IMR-90 (cell line): ENCODE measurements at regions not wholly inside any gene's neighbourhood (a gene's known extent, or its start where the extent isn't known, plus 50 kb on each side); places are given as distances from the start of the nearest gene placed in this dataset.

Source experiments
- ATAC-seq: fragments of 200-7000 bp; cut with Tn5 transposase; 2 replicates; pipeline ENCODE4 v1.9.1; 2020; ENCODE audit warnings: low read depth, mild to moderate bottlenecking, moderate library complexity
- BruUV-seq: library from RNA; stranded (reverse); fragments of 400-500 nt; replicated peaks from 2 replicates; lab custom pipeline; 2021; lab: Mats Ljungman, UMichigan
- CTCF ChIA-PET: fragments of 300-600 bp; formaldehyde crosslinking; extraction: SDS; loops from one replicate; lab custom pipeline; 2021; ENCODE audit warnings: antibody characterized with exemption; lab: Yijun Ruan, JAX
- POLR2A ChIA-PET: fragments of 300-600 bp; sonication (Branson Sonifier 250); formaldehyde crosslinking; loops from one replicate; lab custom pipeline; 2022; ENCODE audit warnings: antibody characterized with exemption; ENCODE audit not compliant: unreplicated experiment; lab: Charles Lee
- DNase-seq: peaks from one replicate; pipeline ENCODE4 v3.0.0; 2013
- H2AFZ ChIP-seq: replicated peaks from 2 replicates; pipeline ENCODE3; 2013; ENCODE audit warnings: low read length, mild to moderate bottlenecking; ENCODE audit not compliant: poor library complexity
- H2AK5ac ChIP-seq: 2 replicates; pipeline ENCODE4 v1.6.1; 2013; ENCODE audit warnings: low read depth, low read length, inconsistent platforms
- H2AK9ac ChIP-seq: replicated peaks from 2 replicates; pipeline ENCODE3; 2013; ENCODE audit warnings: mild to moderate bottlenecking, low read depth, low read length, moderate library complexity; ENCODE audit not compliant: poor library complexity
- H2BK120ac ChIP-seq: 2 replicates; pipeline ENCODE4 v1.6.1; 2013; ENCODE audit warnings: low read depth, low read length, inconsistent platforms
- H2BK15ac ChIP-seq: 3 replicates; pipeline ENCODE4 v1.6.1; 2013; ENCODE audit warnings: low read depth, low read length, inconsistent platforms
- H2BK20ac ChIP-seq: 2 replicates; pipeline ENCODE4 v1.6.1; 2013; ENCODE audit warnings: low read depth, mild to moderate bottlenecking, inconsistent platforms, low read length, moderate library complexity
- H2BK5ac ChIP-seq: 2 replicates; pipeline ENCODE4 v1.6.1; 2013; ENCODE audit warnings: mild to moderate bottlenecking, low read depth, low read length, inconsistent platforms; ENCODE audit not compliant: poor library complexity, severe bottlenecking
- H3K14ac ChIP-seq: replicated peaks from 2 replicates; pipeline ENCODE4 v1.6.1; 2013; ENCODE audit warnings: low read depth, low read length, inconsistent platforms
- H3K18ac ChIP-seq: 2 replicates; pipeline ENCODE4 v1.6.1; 2013; ENCODE audit warnings: low read depth, low read length, control low read depth
- H3K23ac ChIP-seq: 2 replicates; pipeline ENCODE4 v1.6.1; 2013; ENCODE audit warnings: low read depth, low read length, inconsistent platforms
- H3K27ac ChIP-seq: 2 replicates; pipeline ENCODE4 v1.5.1; 2013; ENCODE audit warnings: mild to moderate bottlenecking, control low read depth, low read length; ENCODE audit not compliant: insufficient read depth
- H3K27me3 ChIP-seq: 2 replicates; pipeline ENCODE4 v1.6.1; 2013; ENCODE audit warnings: low read length; ENCODE audit not compliant: control insufficient read depth, insufficient read depth
- H3K36me3 ChIP-seq: 2 replicates; pipeline ENCODE4 v1.6.1; 2013; ENCODE audit warnings: low read length, mixed read lengths; ENCODE audit not compliant: control insufficient read depth, insufficient read depth
- H3K4ac ChIP-seq: 2 replicates; pipeline ENCODE4 v1.6.1; 2013; ENCODE audit warnings: low read depth, low read length, inconsistent platforms
- H3K4me1 ChIP-seq: 2 replicates; pipeline ENCODE4 v1.6.1; 2013; ENCODE audit warnings: low read length, mixed read lengths; ENCODE audit not compliant: control insufficient read depth, insufficient read depth
- H3K4me2 ChIP-seq: 2 replicates; pipeline ENCODE4 v1.6.1; 2013; ENCODE audit warnings: low read depth, mild to moderate bottlenecking, control low read depth, low read length, moderate library complexity
- H3K4me3 ChIP-seq: 2 replicates; pipeline ENCODE4 v1.5.1; 2013; ENCODE audit warnings: low read depth, mild to moderate bottlenecking, control low read depth, low read length, moderate library complexity; ENCODE audit not compliant: insufficient read depth
- H3K56ac ChIP-seq: 2 replicates; pipeline ENCODE4 v1.6.1; 2013; ENCODE audit warnings: low read length, inconsistent platforms; ENCODE audit not compliant: insufficient read depth; ENCODE audit errors: extremely low read depth
- H3K79me1 ChIP-seq, 2 experiments: 2 replicates each; pipeline ENCODE4 v1.6.1; 2013; ENCODE audit warnings: low read length in 2 of 2, inconsistent platforms in 1 of 2, low read depth in 1 of 2
- H3K9ac ChIP-seq: 2 replicates; pipeline ENCODE4 v1.6.1; 2013; ENCODE audit warnings: low read depth, low read length, control low read depth
- H3K9me1 ChIP-seq: 2 replicates; pipeline ENCODE4 v1.6.1; 2013; ENCODE audit warnings: low read length, inconsistent platforms; ENCODE audit not compliant: insufficient read depth
- H3K9me3 ChIP-seq: 2 replicates; pipeline ENCODE4 v1.6.1; 2013; ENCODE audit warnings: low read length; ENCODE audit not compliant: control insufficient read depth, insufficient read depth
- H4K20me1 ChIP-seq: 2 replicates; pipeline ENCODE4 v1.6.1; 2013; ENCODE audit warnings: low read length, inconsistent platforms; ENCODE audit not compliant: insufficient read depth
- H4K5ac ChIP-seq: 2 replicates; pipeline ENCODE4 v1.6.1; 2013; ENCODE audit warnings: mild to moderate bottlenecking, low read depth, low read length, control low read depth
- H4K8ac ChIP-seq, 2 experiments: 2 replicates each; pipeline ENCODE4 v1.6.1; 2013; ENCODE audit warnings: low read depth in 2 of 2, low read length in 2 of 2, control low read depth in 1 of 2, inconsistent platforms in 1 of 2
- H4K91ac ChIP-seq: 2 replicates; pipeline ENCODE4 v1.6.1; 2013; ENCODE audit warnings: low read depth, low read length, inconsistent platforms; ENCODE audit not compliant: insufficient read depth
- BHLHE40 ChIP-seq: fragments of 150-350 bp; IDR thresholded peaks from 2 replicates; pipeline ENCODE4 v1.6.1; 2016; ENCODE audit warnings: mild to moderate bottlenecking, low read depth, low read length
- CEBPB ChIP-seq: IDR thresholded peaks from 2 replicates; pipeline ENCODE4 v1.6.1; 2012; ENCODE audit warnings: low read depth, low read length, improper control_type of control experiment
- CHD1 ChIP-seq: IDR thresholded peaks from 2 replicates; pipeline ENCODE4 v1.6.1; 2012; ENCODE audit warnings: low read depth, low read length, improper control_type of control experiment
- FOS ChIP-seq: fragments of 150-350 bp; IDR thresholded peaks from 2 replicates; pipeline ENCODE4 v1.6.1; 2016; ENCODE audit warnings: low read depth, low read length
- MAFK ChIP-seq: IDR thresholded peaks from 2 replicates; pipeline ENCODE4 v1.6.1; 2012; ENCODE audit warnings: low read depth, low read length, improper control_type of control experiment
- MAZ ChIP-seq: IDR thresholded peaks from 2 replicates; pipeline ENCODE4 v1.6.1; 2012; ENCODE audit warnings: low read depth, mild to moderate bottlenecking, low read length, improper control_type of control experiment, moderate library complexity, borderline replicate concordance
- MXI1 ChIP-seq: IDR thresholded peaks from 2 replicates; pipeline ENCODE4 v1.6.1; 2012; ENCODE audit warnings: low read depth, mild to moderate bottlenecking, low read length, moderate library complexity, borderline replicate concordance
- NFE2L2 ChIP-seq: fragments of 150-350 bp; IDR thresholded peaks from 2 replicates; pipeline ENCODE4 v1.6.1; 2016; ENCODE audit warnings: low read depth, mild to moderate bottlenecking, low read length
- POLR2A ChIP-seq: IDR thresholded peaks from 2 replicates; pipeline ENCODE4 v1.6.1; 2012; ENCODE audit warnings: mild to moderate bottlenecking, low read depth, low read length
- RAD21 ChIP-seq: IDR thresholded peaks from 2 replicates; pipeline ENCODE4 v1.6.1; 2012; ENCODE audit warnings: low read length, improper control_type of control experiment
- RCOR1 ChIP-seq: IDR thresholded peaks from 2 replicates; pipeline ENCODE4 v1.6.1; 2012; ENCODE audit warnings: mild to moderate bottlenecking, low read length, improper control_type of control experiment; ENCODE audit not compliant: insufficient replicate concordance
- RFX5 ChIP-seq: IDR thresholded peaks from 2 replicates; pipeline ENCODE4 v1.8.0; 2012; ENCODE audit warnings: low read depth, mild to moderate bottlenecking, low read length, moderate library complexity
- SMC3 ChIP-seq: fragments of 150-350 bp; IDR thresholded peaks from 2 replicates; pipeline ENCODE4 v1.6.1; 2016; ENCODE audit warnings: low read depth, mild to moderate bottlenecking, antibody characterized with exemption, low read length, moderate library complexity
- WGBS, 2 experiments: methylation state at CpG; one replicate each; pipeline versions ENCODE4 v1.1.5 to v1.1.7; 2013; ENCODE audit warnings: missing lambda C conversion rate in 2 of 2; ENCODE audit not compliant: insufficient read length in 1 of 2; ENCODE audit errors: extremely low coverage in 2 of 2; 5-methylcytosine and 5-hydroxymethylcytosine counted together
- dilution Hi-C: fragments of 300-500 bp; cut with HindIII; formaldehyde crosslinking; loops from one replicate; pipeline ENCODE4 v1.14.3; 2018; ENCODE audit warnings: low sequenced_read_pairs; ENCODE audit not compliant: unreplicated experiment
- in situ Hi-C: fragments of 300-500 bp; cut with MboI; formaldehyde crosslinking; loops from 3 replicates; pipeline ENCODE4 v1.14.3; 2019; ENCODE audit warnings: low sequenced_read_pairs, inconsistent platforms, mixed read lengths
- intact Hi-C: fragments of 100-400 bp; cut with micrococcal nuclease; formaldehyde crosslinking; loops from 2 replicates; pipeline ENCODE4 v1.10.0; 2022
- TF ChIP-seq, protein P1 (sequence below): fragments of 150-350 bp; IDR thresholded peaks from 2 replicates; pipeline ENCODE4 v1.6.1; 2016; ENCODE audit warnings: low read depth, mild to moderate bottlenecking, low read length, moderate library complexity, borderline replicate concordance
- TF ChIP-seq, protein P2 (sequence below): fragments of 150-350 bp; IDR thresholded peaks from 2 replicates; pipeline ENCODE4 v1.6.1; 2017; ENCODE audit warnings: mild to moderate bottlenecking, antibody characterized with exemption, low read length, low read depth
- TF ChIP-seq, protein P3 (sequence below): conservative IDR thresholded peaks from 2 replicates; pipeline ENCODE4 v1.5.1; 2012; ENCODE audit warnings: mild to moderate bottlenecking, low read depth, low read length, improper control_type of control experiment

DNA sequence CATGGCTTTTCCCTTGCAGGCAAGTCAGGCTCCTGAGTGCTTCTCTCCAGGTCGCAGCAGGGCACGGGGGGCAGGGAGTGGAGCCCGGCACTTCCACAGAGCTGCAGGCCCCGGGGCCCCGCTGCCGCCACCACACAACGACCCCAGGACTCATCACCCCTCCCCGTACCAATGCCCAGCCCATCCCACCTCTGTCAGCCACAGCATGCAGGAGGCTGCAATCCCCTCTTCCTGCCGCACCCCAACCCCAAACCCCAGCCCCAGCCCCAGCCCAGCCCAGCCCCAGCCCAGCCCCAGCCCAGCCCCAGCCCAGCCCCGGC is 288.0 kb downstream of the NDUFA10 start:
- Histone ChIP-seq H3K9me1 (no peaks in the 10 kb centered on the region), H2BK120ac (no peak overlapping the region), H3K14ac (no peak overlapping the region), H3K27me3 (no peaks in the 10 kb centered on the region), H3K9me3 (peaks cover 27% of the 10 kb centered on the region), H4K20me1 (no peaks in the 10 kb centered on the region), H3K79me1 (no peaks in the 10 kb centered on the region), H3K4me3 (no peak overlapping the region), H3K9ac (no peak overlapping the region), H2AK5ac (no peak overlapping the region), H3K4ac (no peak overlapping the region), H2AK9ac (no peak overlapping the region), H3K36me3 (no peaks in the 10 kb centered on the region), H2BK20ac (no peak overlapping the region), H3K27ac (no peak overlapping the region), H4K8ac (no peak overlapping the region), H2AFZ (no peak overlapping the region), H3K18ac (no peak overlapping the region), H4K5ac (no peak overlapping the region), H4K91ac (no peak overlapping the region), H3K23ac (no peak overlapping the region), H3K56ac (no peak overlapping the region), H3K4me2 (no peak overlapping the region), H2BK15ac (no peak overlapping the region), H3K4me1 (no peaks in the 10 kb centered on the region), H2BK5ac (no peak overlapping the region)
- ATAC-seq (no peak), DNase-seq (no peak)
- TF ChIP-seq BHLHE40: no peak
- no peak for TF ChIP-seq SMC3
- TF ChIP-seq MXI1: no peak
- TF ChIP-seq, protein P1, sequence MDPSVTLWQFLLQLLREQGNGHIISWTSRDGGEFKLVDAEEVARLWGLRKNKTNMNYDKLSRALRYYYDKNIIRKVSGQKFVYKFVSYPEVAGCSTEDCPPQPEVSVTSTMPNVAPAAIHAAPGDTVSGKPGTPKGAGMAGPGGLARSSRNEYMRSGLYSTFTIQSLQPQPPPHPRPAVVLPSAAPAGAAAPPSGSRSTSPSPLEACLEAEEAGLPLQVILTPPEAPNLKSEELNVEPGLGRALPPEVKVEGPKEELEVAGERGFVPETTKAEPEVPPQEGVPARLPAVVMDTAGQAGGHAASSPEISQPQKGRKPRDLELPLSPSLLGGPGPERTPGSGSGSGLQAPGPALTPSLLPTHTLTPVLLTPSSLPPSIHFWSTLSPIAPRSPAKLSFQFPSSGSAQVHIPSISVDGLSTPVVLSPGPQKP: no peak
- no peak for TF ChIP-seq NFE2L2
- no peak for TF ChIP-seq CHD1
- no peak for TF ChIP-seq CEBPB
- TF ChIP-seq, protein P2, sequence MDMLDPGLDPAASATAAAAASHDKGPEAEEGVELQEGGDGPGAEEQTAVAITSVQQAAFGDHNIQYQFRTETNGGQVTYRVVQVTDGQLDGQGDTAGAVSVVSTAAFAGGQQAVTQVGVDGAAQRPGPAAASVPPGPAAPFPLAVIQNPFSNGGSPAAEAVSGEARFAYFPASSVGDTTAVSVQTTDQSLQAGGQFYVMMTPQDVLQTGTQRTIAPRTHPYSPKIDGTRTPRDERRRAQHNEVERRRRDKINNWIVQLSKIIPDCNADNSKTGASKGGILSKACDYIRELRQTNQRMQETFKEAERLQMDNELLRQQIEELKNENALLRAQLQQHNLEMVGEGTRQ: no peak
- TF ChIP-seq, protein P3, sequence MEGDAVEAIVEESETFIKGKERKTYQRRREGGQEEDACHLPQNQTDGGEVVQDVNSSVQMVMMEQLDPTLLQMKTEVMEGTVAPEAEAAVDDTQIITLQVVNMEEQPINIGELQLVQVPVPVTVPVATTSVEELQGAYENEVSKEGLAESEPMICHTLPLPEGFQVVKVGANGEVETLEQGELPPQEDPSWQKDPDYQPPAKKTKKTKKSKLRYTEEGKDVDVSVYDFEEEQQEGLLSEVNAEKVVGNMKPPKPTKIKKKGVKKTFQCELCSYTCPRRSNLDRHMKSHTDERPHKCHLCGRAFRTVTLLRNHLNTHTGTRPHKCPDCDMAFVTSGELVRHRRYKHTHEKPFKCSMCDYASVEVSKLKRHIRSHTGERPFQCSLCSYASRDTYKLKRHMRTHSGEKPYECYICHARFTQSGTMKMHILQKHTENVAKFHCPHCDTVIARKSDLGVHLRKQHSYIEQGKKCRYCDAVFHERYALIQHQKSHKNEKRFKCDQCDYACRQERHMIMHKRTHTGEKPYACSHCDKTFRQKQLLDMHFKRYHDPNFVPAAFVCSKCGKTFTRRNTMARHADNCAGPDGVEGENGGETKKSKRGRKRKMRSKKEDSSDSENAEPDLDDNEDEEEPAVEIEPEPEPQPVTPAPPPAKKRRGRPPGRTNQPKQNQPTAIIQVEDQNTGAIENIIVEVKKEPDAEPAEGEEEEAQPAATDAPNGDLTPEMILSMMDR: no peak
- no peak for TF ChIP-seq POLR2A
- TF ChIP-seq RCOR1: no peak
- no peak for TF ChIP-seq RAD21
- TF ChIP-seq RFX5: no peak
- no peak for TF ChIP-seq MAZ
- no peak for TF ChIP-seq FOS
- no peak for TF ChIP-seq MAFK
- ChIA-PET POLR2A (no interaction called here), CTCF (no interaction called here)
- in situ Hi-C loops (no loop called here), intact Hi-C loops (no loop called here), dilution Hi-C loops (no loop called here)
- BruUV-seq: no TSS peak
- 60% methylated on average over 1 of the region's 10 CpGs; no CpG with 5 or more reads in 1 of the 2 experiments for WGBS, 2 experiments
